K562 (cell line): ENCODE measurements at regions not wholly inside any gene's neighbourhood (a gene's known extent, or its start where the extent isn't known, plus 50 kb on each side); places are given as distances from the start of the nearest gene placed in this dataset.

Source experiments
- ATAC-seq: fragments of 200-7000 bp; cut with Tn5 transposase; 3 replicates; pipeline ENCODE4 v1.9.1; 2020; ENCODE audit warnings: moderate library complexity
- BruUV-seq: library from RNA; stranded (reverse); fragments of 400-500 nt; replicated peaks from 2 replicates; lab custom pipeline; 2021; lab: Mats Ljungman, UMichigan
- CTCF ChIA-PET: fragments of 300-600 bp; formaldehyde crosslinking; extraction: SDS; loops from one replicate; lab custom pipeline; 2021; ENCODE audit warnings: low intra/inter-chr PET ratio; lab: Yijun Ruan, JAX
- POLR2A ChIA-PET: fragments of 300-600, 350-650 bp; sonication (Branson Sonifier 250); formaldehyde crosslinking; extraction: SDS; loops from one replicate; lab custom pipeline; 2021; ENCODE audit warnings: antibody characterized with exemption, inconsistent platforms; lab: Yijun Ruan, JAX
- DNase-seq, 4 experiments: peaks; one replicate each; pipeline versions ENCODE4 v3.0.0 to v3.0.0-alpha.2; 2011 to 2018; ENCODE audit warnings: low spot score in 3 of 4, mixed read lengths in 3 of 4; ENCODE audit errors: extremely low read depth in 1 of 4
- FAIRE-seq: peaks from 2 replicates; lab custom pipeline; 2011; peaks lifted over from hg19 to GRCh38; lab: Jason Lieb, UNC
- H2AFZ ChIP-seq: 2 replicates; pipeline ENCODE4 v1.6.0; 2011; ENCODE audit warnings: low read depth, low read length, control low read depth, inconsistent platforms
- H3K27ac ChIP-seq: fragments of 200-600 bp; 3 replicates; pipeline ENCODE4 v1.8.0; 2011; ENCODE audit warnings: low read depth, mild to moderate bottlenecking, control low read depth, inconsistent platforms, low read length, moderate library complexity, mixed read lengths; ENCODE audit errors: extremely low read depth
- H3K27me3 ChIP-seq, 2 experiments: fragments of 300-600 bp in 1 of 2; 2 replicates in 1 of 2; 3 replicates in 1 of 2; pipeline versions ENCODE4 v1.6.0 to v1.8.0; 2011; ENCODE audit warnings: inconsistent platforms in 2 of 2, low read length in 2 of 2, mild to moderate bottlenecking in 1 of 2, mixed read lengths in 1 of 2, moderate library complexity in 1 of 2; ENCODE audit not compliant: control insufficient read depth in 2 of 2, insufficient read depth in 2 of 2
- H3K36me3 ChIP-seq: fragments of 300-600 bp; 3 replicates; pipeline ENCODE4 v1.8.0; 2011; ENCODE audit warnings: mild to moderate bottlenecking, low read length, inconsistent platforms; ENCODE audit not compliant: control insufficient read depth, insufficient read depth
- H3K4me1 ChIP-seq, 2 experiments: fragments of 200-600 bp in 1 of 2; replicated peaks in 1 of 2; 2 replicates in 1 of 2; 3 replicates in 1 of 2; pipeline versions ENCODE4 v1.5.1 to v1.8.0; 2011; ENCODE audit warnings: inconsistent platforms in 2 of 2, low read length in 2 of 2, mild to moderate bottlenecking in 1 of 2, mixed read lengths in 1 of 2, moderate library complexity in 1 of 2; ENCODE audit not compliant: control insufficient read depth in 2 of 2, insufficient read depth in 2 of 2
- H3K4me2 ChIP-seq: 2 replicates; pipeline ENCODE4 v1.6.1; 2011; ENCODE audit warnings: low read length, control low read depth, inconsistent platforms, mixed read lengths; ENCODE audit not compliant: insufficient read depth
- H3K4me3 ChIP-seq: fragments of 200-600 bp; sonication (generic), shearing (Covaris generic); 2 replicates; pipeline ENCODE4 v1.5.1; 2016; ENCODE audit warnings: control low read depth, inconsistent platforms
- H3K79me2 ChIP-seq: fragments of 200-600 bp; 3 replicates; pipeline ENCODE4 v1.8.0; 2011; ENCODE audit warnings: low read length, inconsistent platforms; ENCODE audit not compliant: control insufficient read depth, insufficient read depth
- H3K9ac ChIP-seq, 2 experiments: 2 replicates each; pipeline versions ENCODE4 v1.6.0 to v1.6.1; 2011; ENCODE audit warnings: low read depth in 2 of 2, low read length in 2 of 2, control low read depth in 1 of 2, inconsistent platforms in 1 of 2, mild to moderate bottlenecking in 1 of 2, mixed read lengths in 1 of 2; ENCODE audit not compliant: insufficient read depth in 1 of 2
- H3K9me1 ChIP-seq: one replicate; pipeline ENCODE4 v1.6.0; 2011; ENCODE audit warnings: inconsistent platforms, mild to moderate bottlenecking, low read length, moderate library complexity; ENCODE audit not compliant: control insufficient read depth, insufficient read depth
- H3K9me3 ChIP-seq: replicated peaks from 2 replicates; pipeline ENCODE4 v1.5.1; 2011; ENCODE audit warnings: low read depth, low read length, inconsistent platforms; ENCODE audit not compliant: control insufficient read depth, insufficient read depth
- H4K20me1 ChIP-seq: replicated peaks from 2 replicates; pipeline ENCODE4 v1.6.1; 2011; ENCODE audit warnings: low read length, inconsistent platforms, mixed read lengths; ENCODE audit not compliant: control insufficient read depth, insufficient read depth
- ATF1 ChIP-seq, 2 experiments: fragments of 450-650 bp in 1 of 2; IDR thresholded peaks; 2 replicates each; pipeline ENCODE4 v1.6.1; 2016; ENCODE audit warnings: missing compliant biosample characterization in 1 of 2, missing genetic modification characterization in 1 of 2
- DNMT1 ChIP-seq: fragments of 450-650 bp; IDR thresholded peaks from 2 replicates; pipeline ENCODE4 v1.6.1; 2016; ENCODE audit warnings: antibody characterized with exemption, mild to moderate bottlenecking
- GABPB2 ChIP-seq: fragments of 250-450 bp; sonication (Bioruptor Pico); conservative IDR thresholded peaks from 2 replicates; pipeline ENCODE4 v1.5.1; 2021; ENCODE audit warnings: mild to moderate bottlenecking
- PRMT5 ChIP-seq: sonication (generic); formaldehyde crosslinking; IDR thresholded peaks from 2 replicates; pipeline ENCODE4 v1.5.0; 2020; ENCODE audit warnings: missing genetic modification reagents
- RCOR1 ChIP-seq, 2 experiments: IDR thresholded peaks; 2 replicates each; pipeline ENCODE4 v1.6.1; 2012; ENCODE audit warnings: low read depth in 2 of 2, low read length in 2 of 2, borderline replicate concordance in 1 of 2, improper control_type of control experiment in 1 of 2
- RUNX1 ChIP-seq: sonication (generic); IDR thresholded peaks from 2 replicates; pipeline ENCODE4 v1.6.1; 2016; ENCODE audit warnings: antibody characterized with exemption, low read depth
- SNIP1 ChIP-seq: fragments of 450-650 bp; IDR thresholded peaks from 2 replicates; pipeline ENCODE4 v1.7.1; 2017; ENCODE audit warnings: low read depth, mild to moderate bottlenecking
- SOX6 ChIP-seq: fragments of 450-650 bp; IDR thresholded peaks from 2 replicates; pipeline ENCODE4 v1.6.1; 2014; ENCODE audit warnings: mild to moderate bottlenecking
- STAT5B ChIP-seq: fragments of 250-450 bp; sonication (Bioruptor Pico); IDR thresholded peaks from 2 replicates; pipeline ENCODE4 v1.8.0; 2021; ENCODE audit warnings: mild to moderate bottlenecking, inconsistent platforms
- THRAP3 ChIP-seq: fragments of 450-650 bp; IDR thresholded peaks from 2 replicates; pipeline ENCODE4 v1.6.1; 2016; ENCODE audit warnings: mild to moderate bottlenecking, inconsistent platforms, borderline replicate concordance
- ZNF121 ChIP-seq: sonication (generic); formaldehyde crosslinking; conservative IDR thresholded peaks from 2 replicates; pipeline ENCODE4 v1.8.0; 2022; ENCODE audit warnings: missing genetic modification reagents
- ZNF239 ChIP-seq: fragments of 250-450 bp; sonication (Bioruptor Pico); IDR thresholded peaks from 2 replicates; pipeline ENCODE4 v1.4.0; 2020; ENCODE audit warnings: mild to moderate bottlenecking
- ZNF707 ChIP-seq: fragments of 250-450 bp; sonication (Bioruptor Pico); conservative IDR thresholded peaks from 2 replicates; pipeline ENCODE4 v1.8.0; 2022; ENCODE audit warnings: inconsistent platforms, mild to moderate bottlenecking, moderate library complexity
- WGBS: fragments of 100-300 bp; shearing (Covaris generic); methylation state at CpG from one replicate; pipeline ENCODE4 v1.1.6; 2016; ENCODE audit warnings: low coverage, mixed read lengths; ENCODE audit not compliant: insufficient coverage; ENCODE audit errors: missing lambda C conversion rate; 5-methylcytosine and 5-hydroxymethylcytosine counted together
- in situ Hi-C: fragments of 300-500 bp; cut with MboI; formaldehyde crosslinking; loops from 4 replicates; pipeline ENCODE4 v1.15.0; 2018; ENCODE audit warnings: inconsistent platforms, mixed read lengths
- intact Hi-C: fragments of 100-400 bp; cut with micrococcal nuclease; formaldehyde crosslinking; loops from 2 replicates; pipeline ENCODE4 v1.14.2; 2022
- TF ChIP-seq, protein P1 (sequence below): fragments of 250-450 bp; sonication (Bioruptor Pico); IDR thresholded peaks from 2 replicates; pipeline ENCODE4 v1.8.0; 2022; ENCODE audit warnings: moderate library complexity, mild to moderate bottlenecking, inconsistent platforms
- TF ChIP-seq, protein P2 (sequence below): fragments of 250-450 bp; sonication (Bioruptor Pico); IDR thresholded peaks from 2 replicates; pipeline ENCODE4 v1.5.1; 2021; ENCODE audit warnings: mild to moderate bottlenecking
- TF ChIP-seq, protein P3 (sequence below): fragments of 250-450 bp; sonication (Bioruptor Pico); IDR thresholded peaks from 2 replicates; pipeline ENCODE4 v1.4.0; 2020; ENCODE audit warnings: mild to moderate bottlenecking, moderate library complexity, borderline replicate concordance

DNA sequence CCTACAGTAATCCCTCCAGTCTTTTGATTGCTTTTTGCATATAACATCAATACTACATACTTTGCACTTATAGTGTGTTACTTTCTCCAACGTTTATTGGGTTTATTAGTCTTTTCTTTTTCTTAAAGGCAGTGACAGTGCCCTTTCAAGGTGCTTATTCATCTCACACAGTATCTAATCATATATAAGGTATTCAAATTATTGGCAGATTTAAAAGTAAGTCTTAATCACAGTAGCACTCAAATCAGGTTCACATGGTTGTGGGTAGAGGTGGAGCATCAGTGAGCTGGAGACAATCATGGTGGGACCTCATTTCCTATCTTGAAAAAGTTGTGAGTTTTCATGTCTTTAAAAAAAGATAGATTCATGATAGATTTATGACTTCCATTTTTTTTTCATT, 706.2 kb downstream of the GALC start:
- no peak overlapping the region for H3K9ac ChIP-seq
- CTCF ChIA-PET: no interaction called here

More for the DNA sequence above, 706.2 kb downstream of the GALC start:
- no peaks in the 10 kb centered on the region for H3K27me3 ChIP-seq
- 0% methylated on average over 1 of the region's 1 CpG for WGBS
- H3K4me2 ChIP-seq: no peak overlapping the region
- no peak overlapping the region for H3K4me3 ChIP-seq
- H3K27ac ChIP-seq: no peak overlapping the region
- FAIRE-seq (no peak), DNase-seq (no peak), ATAC-seq (no peak)
- no peaks in the 10 kb centered on the region for H4K20me1 ChIP-seq
- no peaks in the 10 kb centered on the region for H3K9me1 ChIP-seq
- H3K9me3 ChIP-seq: no peaks in the 10 kb centered on the region
- H3K36me3 ChIP-seq: no peaks in the 10 kb centered on the region
- no peaks in the 10 kb centered on the region for H3K79me2 ChIP-seq
- TF ChIP-seq ZNF239: no peak
- no peak for TF ChIP-seq SOX6
- TF ChIP-seq, protein P1, sequence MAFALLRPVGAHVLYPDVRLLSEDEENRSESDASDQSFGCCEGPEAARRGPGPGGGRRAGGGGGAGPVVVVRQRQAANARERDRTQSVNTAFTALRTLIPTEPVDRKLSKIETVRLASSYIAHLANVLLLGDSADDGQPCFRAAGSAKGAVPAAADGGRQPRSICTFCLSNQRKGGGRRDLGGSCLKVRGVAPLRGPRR (CRISPR knock-in tag): no peak
- TF ChIP-seq RCOR1 (IDR thresholded peaks at IDR 0.05; ENCODE audit: borderline replicate concordance in 1 of 2, low read depth in 2 of 2, low read length in 2 of 2): no peak
- TF ChIP-seq GABPB2 (CRISPR knock-in tag): no peak
- TF ChIP-seq, protein P2, sequence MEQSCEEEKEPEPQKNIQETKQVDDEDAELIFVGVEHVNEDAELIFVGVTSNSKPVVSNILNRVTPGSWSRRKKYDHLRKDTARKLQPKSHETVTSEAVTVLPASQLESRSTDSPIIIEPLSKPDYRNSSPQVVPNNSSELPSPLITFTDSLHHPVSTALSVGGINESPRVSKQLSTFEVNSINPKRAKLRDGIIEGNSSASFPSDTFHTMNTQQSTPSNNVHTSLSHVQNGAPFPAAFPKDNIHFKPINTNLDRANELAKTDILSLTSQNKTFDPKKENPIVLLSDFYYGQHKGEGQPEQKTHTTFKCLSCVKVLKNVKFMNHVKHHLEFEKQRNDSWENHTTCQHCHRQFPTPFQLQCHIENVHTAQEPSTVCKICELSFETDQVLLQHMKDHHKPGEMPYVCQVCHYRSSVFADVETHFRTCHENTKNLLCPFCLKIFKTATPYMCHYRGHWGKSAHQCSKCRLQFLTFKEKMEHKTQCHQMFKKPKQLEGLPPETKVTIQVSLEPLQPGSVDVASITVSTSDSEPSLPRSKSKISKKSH: no peak
- TF ChIP-seq PRMT5: no peak
- no peak for TF ChIP-seq DNMT1
- no peak for TF ChIP-seq ZNF707 (CRISPR knock-in tag)
- no peak for TF ChIP-seq RUNX1
- TF ChIP-seq ATF1 (CRISPR knock-in tag; IDR thresholded peaks at IDR 0.05): no peak
- TF ChIP-seq ATF1 (tag; IDR thresholded peaks at IDR 0.05): no peak
- TF ChIP-seq STAT5B: no peak
- no peak for TF ChIP-seq THRAP3
- TF ChIP-seq ZNF121: no peak
- TF ChIP-seq SNIP1: no peak
- TF ChIP-seq, protein P3, sequence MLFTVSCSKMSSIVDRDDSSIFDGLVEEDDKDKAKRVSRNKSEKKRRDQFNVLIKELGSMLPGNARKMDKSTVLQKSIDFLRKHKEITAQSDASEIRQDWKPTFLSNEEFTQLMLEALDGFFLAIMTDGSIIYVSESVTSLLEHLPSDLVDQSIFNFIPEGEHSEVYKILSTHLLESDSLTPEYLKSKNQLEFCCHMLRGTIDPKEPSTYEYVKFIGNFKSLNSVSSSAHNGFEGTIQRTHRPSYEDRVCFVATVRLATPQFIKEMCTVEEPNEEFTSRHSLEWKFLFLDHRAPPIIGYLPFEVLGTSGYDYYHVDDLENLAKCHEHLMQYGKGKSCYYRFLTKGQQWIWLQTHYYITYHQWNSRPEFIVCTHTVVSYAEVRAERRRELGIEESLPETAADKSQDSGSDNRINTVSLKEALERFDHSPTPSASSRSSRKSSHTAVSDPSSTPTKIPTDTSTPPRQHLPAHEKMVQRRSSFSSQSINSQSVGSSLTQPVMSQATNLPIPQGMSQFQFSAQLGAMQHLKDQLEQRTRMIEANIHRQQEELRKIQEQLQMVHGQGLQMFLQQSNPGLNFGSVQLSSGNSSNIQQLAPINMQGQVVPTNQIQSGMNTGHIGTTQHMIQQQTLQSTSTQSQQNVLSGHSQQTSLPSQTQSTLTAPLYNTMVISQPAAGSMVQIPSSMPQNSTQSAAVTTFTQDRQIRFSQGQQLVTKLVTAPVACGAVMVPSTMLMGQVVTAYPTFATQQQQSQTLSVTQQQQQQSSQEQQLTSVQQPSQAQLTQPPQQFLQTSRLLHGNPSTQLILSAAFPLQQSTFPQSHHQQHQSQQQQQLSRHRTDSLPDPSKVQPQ (CRISPR knock-in tag): no peak
- in situ Hi-C loops (no loop called here), intact Hi-C loops (no loop called here)
- POLR2A ChIA-PET: no interaction called here
- no TSS peak for BruUV-seq
- no peaks in the 10 kb centered on the region for H3K4me1 ChIP-seq
- no peak overlapping the region for H2AFZ ChIP-seq
